Fibroblast of lung (primary cell): ENCODE measurements at regions not wholly inside any gene's neighbourhood (a gene's known extent, or its start where the extent isn't known, plus 50 kb on each side); places are given as distances from the start of the nearest gene placed in this dataset.

Experiments
- CTCF ChIP-seq, 2 donors: IDR thresholded peaks in 1 of 2; conservative IDR thresholded peaks in 1 of 2; 1 replicate in 1 of 2; 2 replicates in 1 of 2; pipeline ENCODE4 v1.5.1; 2011 to 2012; ENCODE audit warnings: low read length in 2 of 2, control low read depth in 1 of 2, inconsistent platforms in 1 of 2, low read depth in 1 of 2, mild to moderate bottlenecking in 1 of 2
- EZH2 ChIP-seq: IDR thresholded peaks from 2 replicates; pipeline ENCODE4 v1.5.1; 2012; ENCODE audit warnings: low read length, control low read depth, mild to moderate bottlenecking; ENCODE audit errors: missing control alignments

GRCh38 chr5:74200560-74200959 is 440.0 kb downstream of the ENC1 start:
- TF ChIP-seq CTCF (conservative IDR thresholded peaks at IDR 0.05 in 1 of 2, IDR thresholded peaks at IDR 0.05 in 1 of 2; ENCODE audit: low read depth in 1 of 2, low read length in 2 of 2) (no peak), EZH2 (no peak)
